ENCODE measurements at regions not wholly inside any gene's neighbourhood (a gene's known extent, or its start where the extent isn't known, plus 50 kb on each side); places are given as distances from the start of the nearest gene placed in this dataset.

DNA sequence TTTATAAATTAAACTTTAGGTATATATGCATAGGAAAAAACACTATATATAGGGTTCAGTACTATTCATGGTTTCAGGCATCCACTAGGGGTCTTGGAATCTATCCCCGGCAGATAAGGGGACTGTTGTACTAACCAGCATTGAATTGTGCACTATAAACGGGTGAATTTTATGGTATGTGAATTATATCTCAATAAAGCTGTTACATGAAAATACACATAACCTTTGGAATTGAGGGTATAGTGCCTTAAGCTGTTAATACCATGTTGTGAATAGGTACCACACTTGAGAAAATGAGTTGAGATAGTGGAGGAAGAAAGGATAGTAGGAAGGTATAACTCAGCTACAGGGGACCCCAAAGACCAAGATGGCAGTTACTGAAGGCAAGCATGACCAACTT, 167.3 kb downstream of the HAUS1 start:
- TF ChIP-seq, protein P1, sequence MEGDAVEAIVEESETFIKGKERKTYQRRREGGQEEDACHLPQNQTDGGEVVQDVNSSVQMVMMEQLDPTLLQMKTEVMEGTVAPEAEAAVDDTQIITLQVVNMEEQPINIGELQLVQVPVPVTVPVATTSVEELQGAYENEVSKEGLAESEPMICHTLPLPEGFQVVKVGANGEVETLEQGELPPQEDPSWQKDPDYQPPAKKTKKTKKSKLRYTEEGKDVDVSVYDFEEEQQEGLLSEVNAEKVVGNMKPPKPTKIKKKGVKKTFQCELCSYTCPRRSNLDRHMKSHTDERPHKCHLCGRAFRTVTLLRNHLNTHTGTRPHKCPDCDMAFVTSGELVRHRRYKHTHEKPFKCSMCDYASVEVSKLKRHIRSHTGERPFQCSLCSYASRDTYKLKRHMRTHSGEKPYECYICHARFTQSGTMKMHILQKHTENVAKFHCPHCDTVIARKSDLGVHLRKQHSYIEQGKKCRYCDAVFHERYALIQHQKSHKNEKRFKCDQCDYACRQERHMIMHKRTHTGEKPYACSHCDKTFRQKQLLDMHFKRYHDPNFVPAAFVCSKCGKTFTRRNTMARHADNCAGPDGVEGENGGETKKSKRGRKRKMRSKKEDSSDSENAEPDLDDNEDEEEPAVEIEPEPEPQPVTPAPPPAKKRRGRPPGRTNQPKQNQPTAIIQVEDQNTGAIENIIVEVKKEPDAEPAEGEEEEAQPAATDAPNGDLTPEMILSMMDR (IDR thresholded peaks at IDR 0.05), result no peak
- no peak for TF ChIP-seq EZH2 (IDR thresholded peaks at IDR 0.05; ENCODE audit: borderline replicate concordance, insufficient read depth, low read depth, low read length, poor library complexity, severe bottlenecking)

Data from B cell (primary cell).